Esophagus squamous epithelium (tissue), 5 donors: ENCODE measurements at regions not wholly inside any gene's neighbourhood (a gene's known extent, or its start where the extent isn't known, plus 50 kb on each side); places are given as distances from the start of the nearest gene placed in this dataset.
A peak's percentile ranks its signal among the peaks of the same experiment; 100 is the strongest.

ENCODE experiments used
- DNase-seq: peaks from one replicate; lab custom pipeline; 2025; lab: John Stamatoyannopoulos, UW
- H3K27ac ChIP-seq, 4 donors: fragments of 200-600 bp; sonication (generic); one replicate each; pipeline ENCODE4 v1.5.1; 2016 to 2019; ENCODE audit warnings: mild to moderate bottlenecking in 1 of 4
- H3K27me3 ChIP-seq, 4 donors: fragments of 200-600 bp; sonication (generic); 1 replicate in 3 of 4; 2 replicates in 1 of 4; pipeline versions ENCODE4 v1.5.1 to v1.6.0; 2017 to 2021; ENCODE audit warnings: antibody characterized with exemption in 1 of 4
- H3K36me3 ChIP-seq, 3 donors: fragments of 200-600 bp; sonication (generic); one replicate each; pipeline ENCODE4 v1.5.1; 2016 to 2019
- H3K4me1 ChIP-seq, 3 donors: fragments of 200-600 bp; sonication (generic); one replicate each; pipeline ENCODE4 v1.5.1; 2017 to 2019
- H3K4me3 ChIP-seq, 4 donors: fragments of 200-600 bp; sonication (generic); 1 replicate in 3 of 4; 2 replicates in 1 of 4; pipeline ENCODE4 v1.5.1; 2016 to 2019; ENCODE audit warnings: mild to moderate bottlenecking in 2 of 4, moderate library complexity in 1 of 4
- H3K9me3 ChIP-seq, 3 donors: fragments of 200-600 bp; sonication (generic); one replicate each; pipeline ENCODE4 v1.5.1; 2016 to 2019
- POLR2A ChIP-seq, 4 donors: fragments of 450-650 bp; IDR thresholded peaks; one replicate each; pipeline ENCODE4 v1.6.1; 2017; ENCODE audit warnings: antibody characterized with exemption in 4 of 4, mild to moderate bottlenecking in 4 of 4, moderate library complexity in 3 of 4
- WGBS, 2 donors: methylation state at CpG; one replicate each; pipeline ENCODE4 v1.1.5; 2018; 5-methylcytosine and 5-hydroxymethylcytosine counted together
- intact Hi-C: fragments of 100-400 bp; cut with DNase I; formaldehyde crosslinking; loops from one replicate; pipeline ENCODE4 v1.15.0; 2022
- TF ChIP-seq, protein P1 (sequence below), 6 experiments: fragments of 450-650 bp in 4 of 6; fragments of 200-600 bp in 2 of 6; sonication (generic) in 2 of 6; IDR thresholded peaks; one replicate each; pipeline ENCODE4 v1.5.1; 2016 to 2019; ENCODE audit warnings: antibody characterized with exemption in 6 of 6, mild to moderate bottlenecking in 4 of 6, moderate library complexity in 4 of 6
- donor health status: DM: yes; HTN: yes; CAD: no.

DNA sequence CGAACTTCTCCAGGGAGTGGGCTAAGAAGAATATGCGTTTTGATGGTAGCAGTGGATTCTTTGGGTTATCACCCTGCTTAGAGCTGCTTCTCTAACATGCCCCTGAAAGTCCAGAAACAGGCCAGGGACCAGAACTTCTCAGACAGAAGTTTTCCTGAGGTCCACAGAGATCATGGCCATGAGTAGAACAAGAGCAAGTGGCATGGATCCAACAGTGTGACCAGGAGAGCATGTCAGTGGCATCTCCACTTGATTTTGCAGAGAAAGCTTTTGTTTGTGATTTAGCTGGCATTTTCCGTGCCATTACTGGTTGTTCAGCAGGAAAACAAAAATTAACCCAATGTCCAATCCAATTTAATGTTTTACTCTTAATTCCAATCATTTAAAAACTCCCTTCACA is 298.5 kb upstream of the CD180 start:
- TF ChIP-seq, protein P1, sequence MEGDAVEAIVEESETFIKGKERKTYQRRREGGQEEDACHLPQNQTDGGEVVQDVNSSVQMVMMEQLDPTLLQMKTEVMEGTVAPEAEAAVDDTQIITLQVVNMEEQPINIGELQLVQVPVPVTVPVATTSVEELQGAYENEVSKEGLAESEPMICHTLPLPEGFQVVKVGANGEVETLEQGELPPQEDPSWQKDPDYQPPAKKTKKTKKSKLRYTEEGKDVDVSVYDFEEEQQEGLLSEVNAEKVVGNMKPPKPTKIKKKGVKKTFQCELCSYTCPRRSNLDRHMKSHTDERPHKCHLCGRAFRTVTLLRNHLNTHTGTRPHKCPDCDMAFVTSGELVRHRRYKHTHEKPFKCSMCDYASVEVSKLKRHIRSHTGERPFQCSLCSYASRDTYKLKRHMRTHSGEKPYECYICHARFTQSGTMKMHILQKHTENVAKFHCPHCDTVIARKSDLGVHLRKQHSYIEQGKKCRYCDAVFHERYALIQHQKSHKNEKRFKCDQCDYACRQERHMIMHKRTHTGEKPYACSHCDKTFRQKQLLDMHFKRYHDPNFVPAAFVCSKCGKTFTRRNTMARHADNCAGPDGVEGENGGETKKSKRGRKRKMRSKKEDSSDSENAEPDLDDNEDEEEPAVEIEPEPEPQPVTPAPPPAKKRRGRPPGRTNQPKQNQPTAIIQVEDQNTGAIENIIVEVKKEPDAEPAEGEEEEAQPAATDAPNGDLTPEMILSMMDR (IDR thresholded peaks at IDR 0.05): no peak
- no peak for TF ChIP-seq POLR2A (IDR thresholded peaks at IDR 0.05)
- no peaks in the 10 kb centered on the region for H3K36me3 ChIP-seq
- peak overlapping the region in 3 of 4 donors; percentile 56 to 77 (median 68) for H3K27ac ChIP-seq
- intact Hi-C loops: no loop called here
- H3K9me3 ChIP-seq: no peaks in the 10 kb centered on the region
- no peaks in the 10 kb centered on the region for H3K27me3 ChIP-seq
- peaks cover 0 to 30% (median 10%) of the 10 kb centered on the region in 3 donors for H3K4me1 ChIP-seq
- 63 to 83% methylated on average over 3 of the region's 3 CpGs for WGBS, 2 donors
- H3K4me3 ChIP-seq: no peak overlapping the region
- DNase-seq: no peak

DNA sequence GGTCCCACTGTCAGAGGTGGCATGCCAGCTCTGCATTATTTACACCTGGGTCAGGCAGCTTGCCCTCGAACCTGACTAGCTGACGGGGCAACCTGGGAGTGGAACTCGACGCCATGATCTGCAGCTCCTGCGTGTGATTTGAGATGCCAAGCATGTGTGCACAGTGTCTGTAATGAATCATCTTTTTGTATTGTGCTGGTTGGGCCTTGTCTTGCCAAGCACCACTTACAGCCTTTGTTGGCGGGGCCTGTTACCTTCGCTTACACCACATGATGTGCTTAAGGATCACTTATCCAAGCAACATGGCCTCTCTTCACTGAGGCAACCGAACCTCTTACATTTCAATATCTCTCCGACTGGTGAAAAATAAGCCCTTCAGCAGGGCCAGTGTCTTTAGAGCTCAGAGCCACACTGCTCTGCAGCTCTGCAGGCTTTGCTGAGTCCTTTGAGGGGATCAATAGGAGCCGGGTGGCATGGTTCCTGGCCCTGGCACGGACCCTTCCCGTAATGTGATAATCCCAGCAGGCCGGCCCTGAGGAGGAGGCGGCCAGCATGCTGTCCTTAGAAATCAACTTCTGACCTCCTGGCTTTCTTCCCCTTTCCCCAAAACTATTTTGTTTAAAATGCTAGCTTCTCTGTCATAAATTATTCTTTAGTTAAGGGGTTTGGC is 297.7 kb upstream of the CD180 start:
- WGBS, 2 donors: 57 to 67% methylated on average over 12 to 14 of the region's 14 CpGs
- TF ChIP-seq, protein P1 (IDR thresholded peaks at IDR 0.05): no peak
- TF ChIP-seq POLR2A (IDR thresholded peaks at IDR 0.05): no peak

DNA sequence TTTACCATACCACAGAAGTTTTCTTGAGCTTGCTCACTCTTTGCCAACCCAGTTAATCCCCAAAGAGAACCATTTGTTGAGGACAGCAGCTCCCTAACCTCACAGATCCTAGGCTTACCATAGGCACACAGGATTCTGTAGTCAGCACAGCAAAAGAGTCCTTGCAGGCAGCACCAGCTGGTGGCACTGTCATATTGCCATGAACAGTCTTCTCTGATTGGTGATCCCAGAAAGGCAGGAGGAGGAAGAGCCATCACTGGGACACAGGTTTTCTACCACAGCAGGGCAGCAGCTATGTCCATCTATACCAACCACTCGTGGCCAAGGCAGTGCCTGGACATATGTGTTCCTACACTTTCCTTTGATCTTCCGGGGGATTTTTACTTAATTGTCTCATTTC is 297.1 kb upstream of the CD180 start:
- peaks cover 0 to 30% (median 10%) of the 10 kb centered on the region in 3 donors for H3K4me1 ChIP-seq
- intact Hi-C loops: no loop called here
- no peaks in the 10 kb centered on the region for H3K27me3 ChIP-seq
- no peaks in the 10 kb centered on the region for H3K9me3 ChIP-seq
- 77 to 80% methylated on average over 2 of the region's 2 CpGs for WGBS, 2 donors
- H3K27ac ChIP-seq: peak overlapping the region; percentile 13 to 77 (median 52)
- no peak for DNase-seq
- H3K4me3 ChIP-seq: no peak overlapping the region
- H3K36me3 ChIP-seq: no peaks in the 10 kb centered on the region
- TF ChIP-seq, protein P1 (IDR thresholded peaks at IDR 0.05): peak in 3 of 6 experiments; percentile 11 to 30 (median 18)
- TF ChIP-seq POLR2A (IDR thresholded peaks at IDR 0.05): no peak

More for the DNA sequence above, 297.7 kb upstream of the CD180 start:
- peak overlapping the region; percentile 13 to 77 (median 62) for H3K27ac ChIP-seq
- no peaks in the 10 kb centered on the region for H3K36me3 ChIP-seq
- H3K4me3 ChIP-seq: no peak overlapping the region
- no peaks in the 10 kb centered on the region for H3K27me3 ChIP-seq
- DNase-seq: no peak
- no peaks in the 10 kb centered on the region for H3K9me3 ChIP-seq
- H3K4me1 ChIP-seq: peaks cover 0 to 30% (median 10%) of the 10 kb centered on the region in 3 donors
- intact Hi-C loops: no loop called here

DNA sequence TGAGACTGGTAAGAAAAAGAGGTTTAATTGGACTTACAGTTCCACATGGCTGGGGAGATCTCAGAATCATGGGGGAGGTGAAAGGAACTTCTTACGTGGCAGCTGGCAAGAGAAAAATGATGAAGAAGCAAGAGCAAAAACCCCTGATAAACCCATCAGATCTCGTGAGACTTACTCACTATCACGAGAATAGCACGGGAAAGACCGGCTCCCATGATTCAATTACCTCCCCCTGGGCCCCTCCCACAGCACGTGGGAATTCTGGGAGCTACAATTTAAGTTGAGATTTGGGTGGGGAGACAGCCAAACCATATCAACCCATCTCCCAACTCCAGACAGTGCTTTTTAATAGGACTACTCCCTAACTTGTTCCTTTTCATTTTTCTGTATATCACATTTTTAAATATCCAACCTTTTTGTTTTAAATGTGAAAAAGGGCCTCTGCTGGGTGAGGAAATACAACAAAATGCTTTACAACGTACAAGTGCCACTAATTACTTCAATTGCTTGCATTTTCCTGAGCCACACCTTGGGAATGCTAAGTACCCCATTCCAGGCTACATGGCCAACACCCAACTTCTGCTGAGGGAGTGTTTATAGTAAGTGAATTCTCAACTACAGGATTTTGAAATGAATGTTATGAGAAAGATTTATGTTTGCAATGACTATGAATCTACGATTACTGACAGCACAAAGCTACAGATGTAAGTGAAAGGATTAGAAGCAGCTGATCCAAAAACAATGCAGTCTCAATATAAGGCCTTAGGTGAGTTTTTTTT is 294.1 kb upstream of the CD180 start:
- Histone ChIP-seq H3K9me3 (no peaks in the 10 kb centered on the region), H3K27ac (peak overlapping the region in 2 of 4 donors; percentile 17 to 38), H3K36me3 (no peaks in the 10 kb centered on the region), H3K4me1 (peaks cover 0 to 30% (median 10%) of the 10 kb centered on the region in 3 donors), H3K4me3 (no peak overlapping the region), H3K27me3 (no peaks in the 10 kb centered on the region)
- 57 to 65% methylated on average over 8 of the region's 8 CpGs for WGBS, 2 donors
- intact Hi-C loops: no loop called here
- no peak for DNase-seq
- no peak for TF ChIP-seq POLR2A (IDR thresholded peaks at IDR 0.05)
- TF ChIP-seq, protein P1 (IDR thresholded peaks at IDR 0.05): no peak

DNA sequence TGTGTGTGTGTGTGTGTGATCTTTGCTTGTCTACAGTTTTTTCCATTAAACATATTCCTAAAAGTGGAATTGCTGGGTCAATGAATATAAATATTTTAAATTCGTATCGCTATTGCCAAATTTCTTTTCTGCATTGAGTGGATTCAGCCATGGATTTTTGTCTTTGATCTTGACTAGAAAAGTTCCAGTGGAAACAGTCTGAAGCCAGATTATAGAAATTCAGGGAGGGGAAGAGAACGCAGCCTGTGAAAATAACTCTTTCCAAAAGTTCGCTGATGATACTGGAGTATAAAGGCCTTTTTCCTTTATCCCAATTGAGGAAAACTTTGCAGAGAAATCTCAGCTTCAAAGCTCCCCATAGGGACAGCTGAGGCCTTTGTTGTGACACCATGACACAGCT is 292.3 kb upstream of the CD180 start:
- H3K4me3 ChIP-seq: no peak overlapping the region
- TF ChIP-seq, protein P1 (IDR thresholded peaks at IDR 0.05): no peak
- TF ChIP-seq POLR2A (IDR thresholded peaks at IDR 0.05): no peak
- no peaks in the 10 kb centered on the region for H3K27me3 ChIP-seq
- no peaks in the 10 kb centered on the region for H3K9me3 ChIP-seq
- intact Hi-C loops: no loop called here
- H3K27ac ChIP-seq: no peak overlapping the region
- H3K4me1 ChIP-seq: peaks cover 0 to 12% (median 7%) of the 10 kb centered on the region in 3 donors
- DNase-seq: no peak
- H3K36me3 ChIP-seq: no peaks in the 10 kb centered on the region
- WGBS, 2 donors: 58 to 79% methylated on average over 4 of the region's 4 CpGs
